K562 (cell line): ENCODE measurements at regions not wholly inside any gene's neighbourhood (a gene's known extent, or its start where the extent isn't known, plus 50 kb on each side); places are given as distances from the start of the nearest gene placed in this dataset.
A peak's percentile ranks its signal among the peaks of the same experiment; 100 is the strongest.

Experiments used
- ATAC-seq: fragments of 200-7000 bp; cut with Tn5 transposase; 3 replicates; pipeline ENCODE4 v1.9.1; 2020; ENCODE audit warnings: moderate library complexity
- BruUV-seq: library from RNA; stranded (reverse); fragments of 400-500 nt; replicated peaks from 2 replicates; lab custom pipeline; 2021; lab: Mats Ljungman, UMichigan
- CTCF ChIA-PET: fragments of 300-600 bp; formaldehyde crosslinking; extraction: SDS; loops from one replicate; lab custom pipeline; 2021; ENCODE audit warnings: low intra/inter-chr PET ratio; lab: Yijun Ruan, JAX
- POLR2A ChIA-PET: fragments of 300-600, 350-650 bp; sonication (Branson Sonifier 250); formaldehyde crosslinking; extraction: SDS; loops from one replicate; lab custom pipeline; 2021; ENCODE audit warnings: antibody characterized with exemption, inconsistent platforms; lab: Yijun Ruan, JAX
- DNase-seq, 4 experiments: peaks; one replicate each; pipeline versions ENCODE4 v3.0.0 to v3.0.0-alpha.2; 2011 to 2018; ENCODE audit warnings: low spot score in 3 of 4, mixed read lengths in 3 of 4; ENCODE audit errors: extremely low read depth in 1 of 4
- FAIRE-seq: peaks from 2 replicates; lab custom pipeline; 2011; peaks lifted over from hg19 to GRCh38; lab: Jason Lieb, UNC
- H2AFZ ChIP-seq: 2 replicates; pipeline ENCODE4 v1.6.0; 2011; ENCODE audit warnings: low read depth, low read length, control low read depth, inconsistent platforms
- H3K27ac ChIP-seq: fragments of 200-600 bp; 3 replicates; pipeline ENCODE4 v1.8.0; 2011; ENCODE audit warnings: low read depth, mild to moderate bottlenecking, control low read depth, inconsistent platforms, low read length, moderate library complexity, mixed read lengths; ENCODE audit errors: extremely low read depth
- H3K27me3 ChIP-seq, 2 experiments: fragments of 300-600 bp in 1 of 2; 2 replicates in 1 of 2; 3 replicates in 1 of 2; pipeline versions ENCODE4 v1.6.0 to v1.8.0; 2011; ENCODE audit warnings: inconsistent platforms in 2 of 2, low read length in 2 of 2, mild to moderate bottlenecking in 1 of 2, mixed read lengths in 1 of 2, moderate library complexity in 1 of 2; ENCODE audit not compliant: control insufficient read depth in 2 of 2, insufficient read depth in 2 of 2
- H3K36me3 ChIP-seq: fragments of 300-600 bp; 3 replicates; pipeline ENCODE4 v1.8.0; 2011; ENCODE audit warnings: mild to moderate bottlenecking, low read length, inconsistent platforms; ENCODE audit not compliant: control insufficient read depth, insufficient read depth
- H3K4me1 ChIP-seq, 2 experiments: fragments of 200-600 bp in 1 of 2; replicated peaks in 1 of 2; 2 replicates in 1 of 2; 3 replicates in 1 of 2; pipeline versions ENCODE4 v1.5.1 to v1.8.0; 2011; ENCODE audit warnings: inconsistent platforms in 2 of 2, low read length in 2 of 2, mild to moderate bottlenecking in 1 of 2, mixed read lengths in 1 of 2, moderate library complexity in 1 of 2; ENCODE audit not compliant: control insufficient read depth in 2 of 2, insufficient read depth in 2 of 2
- H3K4me2 ChIP-seq: 2 replicates; pipeline ENCODE4 v1.6.1; 2011; ENCODE audit warnings: low read length, control low read depth, inconsistent platforms, mixed read lengths; ENCODE audit not compliant: insufficient read depth
- H3K4me3 ChIP-seq: fragments of 200-600 bp; sonication (generic), shearing (Covaris generic); 2 replicates; pipeline ENCODE4 v1.5.1; 2016; ENCODE audit warnings: control low read depth, inconsistent platforms
- H3K79me2 ChIP-seq: fragments of 200-600 bp; 3 replicates; pipeline ENCODE4 v1.8.0; 2011; ENCODE audit warnings: low read length, inconsistent platforms; ENCODE audit not compliant: control insufficient read depth, insufficient read depth
- H3K9ac ChIP-seq, 2 experiments: 2 replicates each; pipeline versions ENCODE4 v1.6.0 to v1.6.1; 2011; ENCODE audit warnings: low read depth in 2 of 2, low read length in 2 of 2, control low read depth in 1 of 2, inconsistent platforms in 1 of 2, mild to moderate bottlenecking in 1 of 2, mixed read lengths in 1 of 2; ENCODE audit not compliant: insufficient read depth in 1 of 2
- H3K9me1 ChIP-seq: one replicate; pipeline ENCODE4 v1.6.0; 2011; ENCODE audit warnings: inconsistent platforms, mild to moderate bottlenecking, low read length, moderate library complexity; ENCODE audit not compliant: control insufficient read depth, insufficient read depth
- H3K9me3 ChIP-seq: replicated peaks from 2 replicates; pipeline ENCODE4 v1.5.1; 2011; ENCODE audit warnings: low read depth, low read length, inconsistent platforms; ENCODE audit not compliant: control insufficient read depth, insufficient read depth
- H4K20me1 ChIP-seq: replicated peaks from 2 replicates; pipeline ENCODE4 v1.6.1; 2011; ENCODE audit warnings: low read length, inconsistent platforms, mixed read lengths; ENCODE audit not compliant: control insufficient read depth, insufficient read depth
- DIDO1 ChIP-seq: fragments of 450-650 bp; IDR thresholded peaks from 2 replicates; pipeline ENCODE4 v1.6.1; 2016; ENCODE audit warnings: low read depth, missing biosample characterization, missing genetic modification characterization
- MEIS2 ChIP-seq: fragments of 450-650 bp; IDR thresholded peaks from 2 replicates; pipeline ENCODE4 v1.6.1; 2014; ENCODE audit warnings: mild to moderate bottlenecking; ENCODE audit not compliant: partially characterized antibody
- NFE2 ChIP-seq: IDR thresholded peaks from 2 replicates; pipeline ENCODE4 v1.6.1; 2014; ENCODE audit warnings: antibody characterized with exemption, low read depth
- PKNOX1 ChIP-seq: fragments of 450-650 bp; IDR thresholded peaks from 2 replicates; pipeline ENCODE4 v1.6.1; 2016
- RBM17 ChIP-seq: fragments of 200-400 bp; formaldehyde crosslinking; IDR thresholded peaks from 2 replicates; pipeline ENCODE4 v1.6.1; 2017; ENCODE audit warnings: low read depth, mild to moderate bottlenecking, low read length, borderline replicate concordance
- SRSF9 ChIP-seq: fragments of 200-400 bp; formaldehyde crosslinking; IDR thresholded peaks from 2 replicates; pipeline ENCODE4 v1.6.1; 2017; ENCODE audit warnings: low read depth, low read length, borderline replicate concordance
- ZNF146 ChIP-seq: IDR thresholded peaks from one replicate; pipeline ENCODE4 v1.6.1; 2018; ENCODE audit warnings: missing compliant biosample characterization; ENCODE audit not compliant: unreplicated experiment
- ZNF583 ChIP-seq: fragments of 250-450 bp; sonication (Bioruptor Pico); IDR thresholded peaks from 2 replicates; pipeline ENCODE4 v1.4.0; 2020
- ZNF79 ChIP-seq: fragments of 250-450 bp; sonication (Bioruptor Pico); IDR thresholded peaks from 2 replicates; pipeline ENCODE4 v1.4.0; 2020; ENCODE audit warnings: low read depth, mild to moderate bottlenecking, moderate library complexity
- whole genome bisulfite sequencing: fragments of 100-300 bp; shearing (Covaris generic); methylation state at CpG from one replicate; pipeline ENCODE4 v1.1.6; 2016; ENCODE audit warnings: low coverage, mixed read lengths; ENCODE audit not compliant: insufficient coverage; ENCODE audit errors: missing lambda C conversion rate; 5-methylcytosine and 5-hydroxymethylcytosine counted together
- in situ Hi-C: fragments of 300-500 bp; cut with MboI; formaldehyde crosslinking; loops from 4 replicates; pipeline ENCODE4 v1.15.0; 2018; ENCODE audit warnings: inconsistent platforms, mixed read lengths
- intact Hi-C: fragments of 100-400 bp; cut with micrococcal nuclease; formaldehyde crosslinking; loops from 2 replicates; pipeline ENCODE4 v1.14.2; 2022
- TF ChIP-seq, protein P1 (sequence below): fragments of 250-450 bp; sonication (Bioruptor Pico); IDR thresholded peaks from 2 replicates; pipeline ENCODE4 v1.9.0; 2021; ENCODE audit warnings: mild to moderate bottlenecking, inconsistent platforms
- TF ChIP-seq, protein P2 (sequence below): fragments of 450-650 bp; conservative IDR thresholded peaks from 2 replicates; pipeline ENCODE4 v1.6.1; 2016; ENCODE audit warnings: missing genetic modification characterization, low read depth, mild to moderate bottlenecking, missing compliant biosample characterization, moderate library complexity
- TF ChIP-seq, protein P3 (sequence below): sonication (generic); IDR thresholded peaks from 2 replicates; pipeline ENCODE4 v1.6.1; 2016

GRCh38 chr2:195337597-195337996, 319.4 kb upstream of the SLC39A10 start:
- H3K4me1 ChIP-seq = peaks cover 0 to 3% of the 10 kb centered on the region in 2 experiments; a peak in 2 of 5 replicates
- POLR2A ChIA-PET = no interaction called here
- intact Hi-C loops = no loop called here
- TF ChIP-seq, protein P1, sequence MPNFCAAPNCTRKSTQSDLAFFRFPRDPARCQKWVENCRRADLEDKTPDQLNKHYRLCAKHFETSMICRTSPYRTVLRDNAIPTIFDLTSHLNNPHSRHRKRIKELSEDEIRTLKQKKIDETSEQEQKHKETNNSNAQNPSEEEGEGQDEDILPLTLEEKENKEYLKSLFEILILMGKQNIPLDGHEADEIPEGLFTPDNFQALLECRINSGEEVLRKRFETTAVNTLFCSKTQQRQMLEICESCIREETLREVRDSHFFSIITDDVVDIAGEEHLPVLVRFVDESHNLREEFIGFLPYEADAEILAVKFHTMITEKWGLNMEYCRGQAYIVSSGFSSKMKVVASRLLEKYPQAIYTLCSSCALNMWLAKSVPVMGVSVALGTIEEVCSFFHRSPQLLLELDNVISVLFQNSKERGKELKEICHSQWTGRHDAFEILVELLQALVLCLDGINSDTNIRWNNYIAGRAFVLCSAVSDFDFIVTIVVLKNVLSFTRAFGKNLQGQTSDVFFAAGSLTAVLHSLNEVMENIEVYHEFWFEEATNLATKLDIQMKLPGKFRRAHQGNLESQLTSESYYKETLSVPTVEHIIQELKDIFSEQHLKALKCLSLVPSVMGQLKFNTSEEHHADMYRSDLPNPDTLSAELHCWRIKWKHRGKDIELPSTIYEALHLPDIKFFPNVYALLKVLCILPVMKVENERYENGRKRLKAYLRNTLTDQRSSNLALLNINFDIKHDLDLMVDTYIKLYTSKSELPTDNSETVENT = no peak
- no peak for TF ChIP-seq DIDO1 (tag)
- no peak for TF ChIP-seq NFE2
- TF ChIP-seq, protein P2, sequence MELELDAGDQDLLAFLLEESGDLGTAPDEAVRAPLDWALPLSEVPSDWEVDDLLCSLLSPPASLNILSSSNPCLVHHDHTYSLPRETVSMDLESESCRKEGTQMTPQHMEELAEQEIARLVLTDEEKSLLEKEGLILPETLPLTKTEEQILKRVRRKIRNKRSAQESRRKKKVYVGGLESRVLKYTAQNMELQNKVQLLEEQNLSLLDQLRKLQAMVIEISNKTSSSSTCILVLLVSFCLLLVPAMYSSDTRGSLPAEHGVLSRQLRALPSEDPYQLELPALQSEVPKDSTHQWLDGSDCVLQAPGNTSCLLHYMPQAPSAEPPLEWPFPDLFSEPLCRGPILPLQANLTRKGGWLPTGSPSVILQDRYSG (tag) = no peak
- no peak for TF ChIP-seq ZNF583
- no peak for TF ChIP-seq RBM17
- TF ChIP-seq, protein P3, sequence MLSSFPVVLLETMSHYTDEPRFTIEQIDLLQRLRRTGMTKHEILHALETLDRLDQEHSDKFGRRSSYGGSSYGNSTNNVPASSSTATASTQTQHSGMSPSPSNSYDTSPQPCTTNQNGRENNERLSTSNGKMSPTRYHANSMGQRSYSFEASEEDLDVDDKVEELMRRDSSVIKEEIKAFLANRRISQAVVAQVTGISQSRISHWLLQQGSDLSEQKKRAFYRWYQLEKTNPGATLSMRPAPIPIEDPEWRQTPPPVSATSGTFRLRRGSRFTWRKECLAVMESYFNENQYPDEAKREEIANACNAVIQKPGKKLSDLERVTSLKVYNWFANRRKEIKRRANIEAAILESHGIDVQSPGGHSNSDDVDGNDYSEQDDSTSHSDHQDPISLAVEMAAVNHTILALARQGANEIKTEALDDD = peak; percentile 62
- TF ChIP-seq SRSF9 = no peak
- TF ChIP-seq ZNF146 (CRISPR knock-in tag) = no peak
- TF ChIP-seq PKNOX1 = peak; percentile 67; the same call in 1 of the 2 replicates
- TF ChIP-seq MEIS2 = peak; percentile 78
- TF ChIP-seq ZNF79 (CRISPR knock-in tag) = no peak
- TF ChIP-seq, all 486 proteins: peak for 3
- no peaks in the 10 kb centered on the region for H3K79me2 ChIP-seq
- FAIRE-seq (no peak), ATAC-seq (no peak), DNase-seq (no peak)
- H3K9me3 ChIP-seq = no peaks in the 10 kb centered on the region
- no peaks in the 10 kb centered on the region for H3K9me1 ChIP-seq
- WGBS = 4% methylated on average over 2 of the region's 2 CpGs
- H3K4me3 ChIP-seq = no peak overlapping the region
- H3K9ac ChIP-seq = no peak overlapping the region
- BruUV-seq = no TSS peak
- H2AFZ ChIP-seq = no peak overlapping the region
- no peak overlapping the region for H3K4me2 ChIP-seq
- H4K20me1 ChIP-seq = no peaks in the 10 kb centered on the region
- H3K27ac ChIP-seq = no peak overlapping the region
- H3K36me3 ChIP-seq = no peaks in the 10 kb centered on the region
- H3K27me3 ChIP-seq = no peaks in the 10 kb centered on the region
- CTCF ChIA-PET = no interaction called here
- in situ Hi-C loops = no loop called here
